ENCODE measurements at regions not wholly inside any gene's neighbourhood (a gene's known extent, or its start where the extent isn't known, plus 50 kb on each side); places are given as distances from the start of the nearest gene placed in this dataset.

DNA sequence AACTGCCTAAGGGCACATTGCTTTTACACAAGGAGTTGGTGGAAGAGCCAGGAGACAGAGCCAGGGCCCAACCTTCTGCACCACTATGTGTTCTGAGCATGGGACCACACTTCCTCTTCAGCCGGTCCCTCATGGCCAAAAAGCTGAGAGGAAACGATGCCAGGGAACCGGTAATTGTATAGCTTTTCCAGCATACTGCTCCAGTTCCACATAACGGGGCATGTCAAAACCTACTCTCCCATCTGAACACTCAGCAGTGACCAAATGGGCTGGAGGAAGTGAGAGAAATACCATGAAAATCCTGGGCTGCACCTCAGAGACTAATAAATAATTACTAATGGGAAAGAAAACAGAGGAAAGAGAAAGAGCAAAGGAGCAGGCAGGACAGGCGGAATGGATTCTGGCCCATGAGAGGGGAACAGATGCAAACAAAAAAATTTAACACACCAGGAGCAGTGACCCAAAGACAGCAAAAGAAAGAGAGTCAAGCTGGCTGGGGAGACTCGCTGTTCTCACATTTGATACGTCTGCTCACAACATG, 52.0 kb upstream of the BMP2 start:
- DNase-seq (ENCODE audit: low read depth): no peak
- TF ChIP-seq, protein P1, sequence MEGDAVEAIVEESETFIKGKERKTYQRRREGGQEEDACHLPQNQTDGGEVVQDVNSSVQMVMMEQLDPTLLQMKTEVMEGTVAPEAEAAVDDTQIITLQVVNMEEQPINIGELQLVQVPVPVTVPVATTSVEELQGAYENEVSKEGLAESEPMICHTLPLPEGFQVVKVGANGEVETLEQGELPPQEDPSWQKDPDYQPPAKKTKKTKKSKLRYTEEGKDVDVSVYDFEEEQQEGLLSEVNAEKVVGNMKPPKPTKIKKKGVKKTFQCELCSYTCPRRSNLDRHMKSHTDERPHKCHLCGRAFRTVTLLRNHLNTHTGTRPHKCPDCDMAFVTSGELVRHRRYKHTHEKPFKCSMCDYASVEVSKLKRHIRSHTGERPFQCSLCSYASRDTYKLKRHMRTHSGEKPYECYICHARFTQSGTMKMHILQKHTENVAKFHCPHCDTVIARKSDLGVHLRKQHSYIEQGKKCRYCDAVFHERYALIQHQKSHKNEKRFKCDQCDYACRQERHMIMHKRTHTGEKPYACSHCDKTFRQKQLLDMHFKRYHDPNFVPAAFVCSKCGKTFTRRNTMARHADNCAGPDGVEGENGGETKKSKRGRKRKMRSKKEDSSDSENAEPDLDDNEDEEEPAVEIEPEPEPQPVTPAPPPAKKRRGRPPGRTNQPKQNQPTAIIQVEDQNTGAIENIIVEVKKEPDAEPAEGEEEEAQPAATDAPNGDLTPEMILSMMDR (IDR thresholded peaks at IDR 0.05; ENCODE audit: control insufficient read depth, insufficient read depth, low read depth, low read length, missing control alignments): no peak
- H3K4me3 ChIP-seq (ENCODE audit: control insufficient read depth, low read depth, low read length): no peak overlapping the region

DNA sequence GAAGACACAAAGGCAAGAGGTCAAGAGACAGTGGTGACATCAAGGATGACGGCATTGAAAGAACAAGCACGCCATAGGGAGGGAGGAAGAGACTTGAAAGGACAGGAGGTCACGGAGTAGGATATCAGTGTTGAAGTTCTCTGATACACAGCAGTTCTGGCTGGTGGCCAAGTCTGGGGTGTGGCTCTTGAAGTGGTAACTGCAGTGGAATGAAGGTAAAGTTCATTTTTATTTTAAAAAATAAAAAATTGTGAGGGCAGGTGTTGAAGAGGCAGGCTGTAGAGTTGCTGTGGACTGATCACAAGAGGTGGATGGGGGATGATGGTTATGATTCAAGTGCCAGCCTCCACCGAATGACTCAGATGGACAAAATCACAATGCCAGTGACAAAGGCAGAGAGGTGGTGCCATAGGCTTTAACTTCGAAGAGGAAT, 53.2 kb upstream of the BMP2 start:
- H3K4me3 ChIP-seq (ENCODE audit: control insufficient read depth, low read depth, low read length): no peak overlapping the region
- no peak for DNase-seq (ENCODE audit: low read depth)
- TF ChIP-seq, protein P1 (IDR thresholded peaks at IDR 0.05; ENCODE audit: control insufficient read depth, insufficient read depth, low read depth, low read length, missing control alignments): no peak

DNA sequence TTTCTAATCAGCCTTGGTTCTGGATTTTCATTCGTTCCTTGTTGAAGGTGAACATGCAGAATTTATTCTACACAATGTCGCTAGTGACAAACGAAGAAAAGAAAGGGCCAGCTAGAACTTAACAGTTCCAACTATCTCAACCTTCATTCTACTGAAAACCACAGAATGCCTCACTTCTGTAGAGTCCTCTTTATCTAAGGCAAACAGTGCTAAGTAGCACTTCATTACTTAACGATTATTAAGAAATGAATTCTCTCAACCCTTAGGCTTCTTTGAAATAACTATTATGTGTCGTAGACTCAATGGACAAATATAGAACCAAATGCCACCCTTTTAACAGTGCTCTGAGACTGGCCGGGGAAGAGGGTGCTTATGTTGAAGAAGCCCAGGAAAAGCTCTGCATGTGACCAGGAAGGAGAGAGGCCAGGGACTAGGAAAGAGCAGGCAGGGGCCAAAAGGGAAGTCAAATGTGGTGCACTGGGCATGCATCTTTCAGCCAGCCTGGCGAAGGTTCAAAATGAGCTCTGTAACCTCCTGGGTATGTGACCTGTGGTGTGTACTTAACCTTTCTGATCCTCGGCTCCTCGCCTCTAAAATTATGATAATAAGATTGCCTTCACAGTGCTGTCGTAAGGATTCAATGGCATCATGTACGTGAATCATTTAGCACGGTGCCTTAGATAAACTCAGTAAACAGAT, 55.4 kb upstream of the BMP2 start:
- no peak for DNase-seq (ENCODE audit: low read depth)
- no peak overlapping the region for H3K4me3 ChIP-seq (ENCODE audit: control insufficient read depth, low read depth, low read length)
- TF ChIP-seq, protein P1 (IDR thresholded peaks at IDR 0.05; ENCODE audit: control insufficient read depth, insufficient read depth, low read depth, low read length, missing control alignments): no peak

DNA sequence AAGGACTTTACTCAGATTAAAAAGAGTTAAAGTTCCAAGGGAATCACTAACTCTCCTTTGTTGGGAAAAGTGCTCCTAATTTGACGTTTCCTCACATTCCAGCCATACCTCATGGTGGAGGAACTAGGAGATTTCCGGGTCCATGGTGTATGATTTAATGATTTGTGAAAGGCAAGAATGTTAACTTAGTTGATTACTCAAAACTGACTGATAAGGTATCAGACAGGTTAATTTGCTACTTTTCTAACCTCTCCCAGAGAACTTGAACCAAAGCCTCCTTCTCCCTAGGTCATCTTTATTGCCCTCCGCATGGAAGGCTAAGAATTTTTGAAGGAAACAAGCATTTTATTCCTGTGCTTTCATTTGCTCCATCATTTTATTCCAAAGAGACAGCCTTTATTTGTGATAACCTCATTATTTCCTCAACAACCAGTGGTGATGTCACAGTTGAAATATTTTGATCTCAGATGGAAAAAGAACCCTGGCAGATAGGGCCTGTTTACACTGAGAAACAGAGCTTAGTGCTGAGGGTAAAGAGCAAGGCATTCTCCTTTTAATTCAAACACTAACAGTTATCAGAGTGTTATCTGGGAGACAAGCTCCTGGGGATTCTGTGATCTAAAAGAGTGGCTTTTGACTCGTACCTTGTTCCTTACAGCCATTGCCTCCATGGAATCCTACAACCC, 57.4 kb upstream of the BMP2 start:
- DNase-seq (ENCODE audit: low read depth): no peak
- H3K4me3 ChIP-seq (ENCODE audit: control insufficient read depth, low read depth, low read length): no peak overlapping the region
- TF ChIP-seq, protein P1 (IDR thresholded peaks at IDR 0.05; ENCODE audit: control insufficient read depth, insufficient read depth, low read depth, low read length, missing control alignments): no peak

DNA sequence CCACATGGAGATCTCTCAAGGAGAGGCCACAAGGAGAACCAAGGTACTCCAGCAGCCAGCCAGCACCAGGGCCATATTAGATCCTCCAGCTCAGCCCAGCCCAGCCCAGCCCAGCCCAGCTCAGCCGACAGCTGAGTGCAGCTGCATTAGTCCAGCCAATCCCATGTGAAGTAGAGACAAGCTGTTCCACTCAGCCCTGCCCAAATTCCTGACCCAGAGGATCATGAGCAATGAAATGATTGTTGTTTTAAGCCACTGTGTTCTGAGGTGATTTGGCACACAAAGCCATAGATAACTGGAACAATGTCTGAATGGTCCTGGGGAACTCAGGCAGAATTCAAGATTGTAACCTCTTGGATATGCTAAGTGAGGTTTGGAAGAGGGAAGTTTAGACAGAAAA, 59.5 kb upstream of the BMP2 start:
- H3K4me3 ChIP-seq (ENCODE audit: control insufficient read depth, low read depth, low read length): no peak overlapping the region
- DNase-seq (ENCODE audit: low read depth): peak; percentile 7
- TF ChIP-seq, protein P1 (IDR thresholded peaks at IDR 0.05; ENCODE audit: control insufficient read depth, insufficient read depth, low read depth, low read length, missing control alignments): no peak

DNA sequence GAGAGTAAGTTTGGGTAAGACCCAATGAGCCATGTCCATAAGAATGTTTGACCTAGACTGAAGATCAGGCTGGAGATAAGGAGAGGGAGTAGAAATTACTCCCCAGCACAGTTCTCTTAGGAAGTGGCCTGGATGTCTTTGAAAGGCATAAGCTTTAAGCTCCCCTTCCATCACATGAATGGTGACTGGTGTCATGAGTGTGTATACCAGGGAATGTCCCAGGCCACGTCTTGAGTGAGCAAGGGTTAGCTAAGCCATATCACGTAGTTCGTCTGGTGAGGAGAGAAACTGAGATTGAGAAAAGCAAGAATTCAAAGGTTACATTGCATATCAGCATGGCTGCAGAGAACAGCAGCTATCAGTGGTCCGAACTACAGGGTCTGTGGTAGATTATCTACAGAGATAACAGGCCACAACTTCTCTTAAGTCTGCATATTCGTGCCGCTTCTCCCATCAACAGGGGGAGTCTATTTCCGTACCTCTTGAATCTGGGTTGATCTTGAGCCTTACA, 60.1 kb upstream of the BMP2 start:
- no peak overlapping the region for H3K4me3 ChIP-seq (ENCODE audit: control insufficient read depth, low read depth, low read length)
- no peak for DNase-seq (ENCODE audit: low read depth)
- TF ChIP-seq, protein P1 (IDR thresholded peaks at IDR 0.05; ENCODE audit: control insufficient read depth, insufficient read depth, low read depth, low read length, missing control alignments): no peak

Data from AG09309 (cell line).